ENCODE measurements at regions not wholly inside any gene's neighbourhood (a gene's known extent, or its start where the extent isn't known, plus 50 kb on each side); places are given as distances from the start of the nearest gene placed in this dataset.

DNA sequence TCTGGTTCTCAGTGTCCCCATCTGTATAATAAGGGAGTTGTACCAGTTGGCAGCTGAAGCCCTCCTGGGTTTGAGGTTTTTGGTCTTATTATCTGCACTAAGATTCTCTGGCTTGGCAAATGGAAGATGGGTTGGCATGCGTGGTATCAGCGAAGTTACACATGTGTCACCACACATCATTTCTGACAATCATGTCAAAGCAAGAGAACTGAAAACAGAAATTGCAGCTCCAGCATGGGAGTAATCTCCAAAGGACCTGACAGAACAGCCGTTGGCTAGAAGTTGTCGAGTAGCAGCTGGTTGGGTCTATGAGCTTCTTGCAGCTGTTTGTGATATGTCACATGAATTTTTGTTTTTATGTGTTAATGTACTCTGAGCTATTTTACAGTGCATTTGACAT lies 317.4 kb downstream of the SLC4A3 start:
- TF ChIP-seq, protein P1, sequence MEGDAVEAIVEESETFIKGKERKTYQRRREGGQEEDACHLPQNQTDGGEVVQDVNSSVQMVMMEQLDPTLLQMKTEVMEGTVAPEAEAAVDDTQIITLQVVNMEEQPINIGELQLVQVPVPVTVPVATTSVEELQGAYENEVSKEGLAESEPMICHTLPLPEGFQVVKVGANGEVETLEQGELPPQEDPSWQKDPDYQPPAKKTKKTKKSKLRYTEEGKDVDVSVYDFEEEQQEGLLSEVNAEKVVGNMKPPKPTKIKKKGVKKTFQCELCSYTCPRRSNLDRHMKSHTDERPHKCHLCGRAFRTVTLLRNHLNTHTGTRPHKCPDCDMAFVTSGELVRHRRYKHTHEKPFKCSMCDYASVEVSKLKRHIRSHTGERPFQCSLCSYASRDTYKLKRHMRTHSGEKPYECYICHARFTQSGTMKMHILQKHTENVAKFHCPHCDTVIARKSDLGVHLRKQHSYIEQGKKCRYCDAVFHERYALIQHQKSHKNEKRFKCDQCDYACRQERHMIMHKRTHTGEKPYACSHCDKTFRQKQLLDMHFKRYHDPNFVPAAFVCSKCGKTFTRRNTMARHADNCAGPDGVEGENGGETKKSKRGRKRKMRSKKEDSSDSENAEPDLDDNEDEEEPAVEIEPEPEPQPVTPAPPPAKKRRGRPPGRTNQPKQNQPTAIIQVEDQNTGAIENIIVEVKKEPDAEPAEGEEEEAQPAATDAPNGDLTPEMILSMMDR (conservative IDR thresholded peaks at IDR 0.05; ENCODE audit: low read depth, low read length) = no peak
- DNase-seq (ENCODE audit: low read depth) = no peak
- H3K4me3 ChIP-seq (ENCODE audit: low read length) = no peak overlapping the region

DNA sequence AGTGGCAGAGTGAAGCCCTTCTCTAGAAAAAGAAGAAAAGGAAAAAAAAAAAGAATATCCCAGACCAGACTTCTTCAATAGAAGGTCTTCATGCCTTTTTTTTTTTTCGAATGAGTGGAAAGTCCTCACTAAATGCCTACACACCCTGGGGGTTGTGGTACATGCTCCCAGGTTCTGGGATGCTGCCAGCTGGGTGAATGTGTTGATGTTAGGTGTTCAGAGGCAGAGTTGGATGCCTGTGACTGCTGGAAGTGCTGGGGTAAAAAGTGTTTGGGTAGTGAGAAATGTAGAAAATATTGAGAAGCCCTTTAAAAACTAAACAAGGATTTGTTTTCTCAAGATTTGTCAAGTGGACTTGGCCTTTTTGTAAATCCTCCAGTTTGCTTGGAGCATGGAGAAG lies 318.6 kb downstream of the SLC4A3 start:
- TF ChIP-seq, protein P1 (conservative IDR thresholded peaks at IDR 0.05; ENCODE audit: low read depth, low read length) = no peak
- DNase-seq (ENCODE audit: low read depth) = no peak
- no peak overlapping the region for H3K4me3 ChIP-seq (ENCODE audit: low read length)

- no peak for DNase-seq (ENCODE audit: low read depth)
- H3K4me3 ChIP-seq (ENCODE audit: low read length) = no peak overlapping the region
- TF ChIP-seq, protein P1 (conservative IDR thresholded peaks at IDR 0.05; ENCODE audit: low read depth, low read length) = no peak
Observed at GRCh38 chr2:219946529-219946928, 319.1 kb downstream of the SLC4A3 start.

DNA sequence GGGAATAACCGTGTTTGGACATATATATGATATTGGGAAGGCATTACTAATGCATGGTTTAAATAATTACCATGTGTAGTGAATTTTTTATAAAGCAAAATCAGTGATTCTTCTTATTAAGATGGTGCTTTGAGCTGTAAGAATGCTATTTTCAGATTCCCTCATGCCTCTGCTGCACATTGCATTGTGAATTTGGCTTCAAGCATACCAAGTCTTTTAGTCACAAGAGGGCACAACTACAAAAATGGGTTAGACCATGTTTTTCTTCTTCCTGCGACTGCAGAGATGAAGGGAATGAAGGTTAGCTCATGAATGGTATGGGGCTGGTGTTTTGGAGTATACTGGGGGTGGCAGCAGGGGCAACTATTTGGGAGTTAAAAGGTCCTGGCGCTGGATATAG lies 320.1 kb downstream of the SLC4A3 start:
- no peak overlapping the region for H3K4me3 ChIP-seq (ENCODE audit: low read length)
- TF ChIP-seq, protein P1 (conservative IDR thresholded peaks at IDR 0.05; ENCODE audit: low read depth, low read length) = no peak
- DNase-seq (ENCODE audit: low read depth) = no peak

DNA sequence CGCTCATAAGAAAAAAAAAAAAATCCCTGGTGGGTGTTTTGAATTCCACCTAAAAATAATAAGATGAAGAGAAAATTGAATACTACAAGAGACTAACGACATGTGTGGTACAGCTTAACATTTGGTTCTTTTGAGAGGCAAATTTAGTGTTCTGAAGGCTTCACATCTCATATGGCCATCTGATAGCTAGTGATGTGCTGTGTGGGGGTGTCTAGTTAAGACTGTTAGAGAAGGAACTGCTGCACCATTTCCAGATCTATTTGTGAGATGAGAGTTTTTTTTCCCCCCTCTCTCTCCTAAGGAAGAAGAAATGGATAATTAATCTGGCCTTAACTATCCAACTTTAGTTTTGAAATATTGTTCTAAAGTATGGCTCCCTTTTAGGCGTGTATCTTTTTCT lies 321.6 kb downstream of the SLC4A3 start:
- no peak for DNase-seq (ENCODE audit: low read depth)

DNA sequence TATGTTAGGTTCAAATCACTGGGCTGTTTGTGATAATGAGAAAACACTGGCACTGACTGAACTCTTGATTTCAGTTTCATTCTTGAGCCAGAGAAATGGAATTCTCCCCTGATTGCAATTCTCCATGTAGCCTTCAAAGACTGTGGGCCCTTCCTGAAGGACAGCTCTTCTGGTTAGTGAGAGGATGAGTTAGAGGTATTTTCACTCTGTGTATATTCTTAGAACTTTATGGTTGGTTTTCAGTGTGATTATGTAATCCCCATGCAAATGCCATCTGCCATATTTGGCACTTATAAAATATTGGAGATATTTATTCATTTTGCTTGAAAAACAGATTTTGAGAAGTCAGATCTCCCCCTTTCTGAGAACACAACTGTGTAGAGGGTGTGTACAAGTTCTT lies 323.7 kb downstream of the SLC4A3 start:
- TF ChIP-seq, protein P1 (conservative IDR thresholded peaks at IDR 0.05; ENCODE audit: low read depth, low read length) = no peak
- H3K4me3 ChIP-seq (ENCODE audit: low read length) = no peak overlapping the region
- no peak for DNase-seq (ENCODE audit: low read depth)

More for the DNA sequence above, 321.6 kb downstream of the SLC4A3 start:
- TF ChIP-seq, protein P1 (conservative IDR thresholded peaks at IDR 0.05; ENCODE audit: low read depth, low read length) = no peak
- no peak overlapping the region for H3K4me3 ChIP-seq (ENCODE audit: low read length)

GRCh38 chr2:219954331-219954730 lies 326.9 kb downstream of the SLC4A3 start:
- H3K4me3 ChIP-seq (ENCODE audit: low read length) = no peak overlapping the region
- TF ChIP-seq, protein P1 (conservative IDR thresholded peaks at IDR 0.05; ENCODE audit: low read depth, low read length) = no peak
- no peak for DNase-seq (ENCODE audit: low read depth)
